GM21717 (cell line): ENCODE measurements at regions not wholly inside any gene's neighbourhood (a gene's known extent, or its start where the extent isn't known, plus 50 kb on each side); places are given as distances from the start of the nearest gene placed in this dataset.
"Not testable (repeated sequence)": the region's sequence is repeated elsewhere in the genome, so short reads cannot be mapped to it uniquely, and the experiment has no call there.

Source experiments
- ATAC-seq: cut with Tn5 transposase; IDR thresholded peaks from one replicate; pipeline ENCODE4 v1.9.1; 2021; ENCODE audit warnings: mild to moderate bottlenecking, moderate library complexity; ENCODE audit not compliant: unreplicated experiment

DNA sequence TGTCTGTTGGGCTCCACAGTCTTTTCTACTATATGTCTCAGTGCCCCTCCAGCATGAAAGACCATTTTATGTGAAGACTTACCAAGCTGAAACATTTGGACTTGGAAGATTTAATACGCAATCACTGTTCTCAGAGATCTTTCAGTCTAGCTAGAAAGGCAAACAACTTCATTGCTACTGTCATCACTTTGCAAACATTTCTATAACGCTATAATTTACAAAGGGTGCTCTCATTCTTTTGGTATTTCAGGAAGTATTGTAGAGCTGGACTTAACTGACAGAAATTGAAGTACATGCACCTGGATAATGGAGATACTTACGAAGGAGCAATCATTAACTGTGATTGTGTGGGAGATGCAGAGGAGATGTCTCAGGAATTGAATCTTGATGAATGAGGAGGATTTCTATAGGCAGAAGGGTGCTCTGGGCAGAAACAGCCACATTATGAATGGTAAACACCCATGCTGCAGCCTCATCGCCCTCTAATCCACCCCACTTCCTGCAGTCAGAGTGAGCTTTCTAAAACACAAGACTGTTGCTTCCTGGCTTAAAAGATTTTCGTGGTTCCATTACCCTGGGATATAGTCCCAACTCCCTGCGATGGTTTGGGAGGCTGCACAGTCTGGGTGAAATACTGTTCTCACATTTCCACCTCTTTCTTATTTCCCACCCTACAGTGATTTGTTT is 75.1 kb upstream of the GNG12 start:
- no peak for ATAC-seq

- ATAC-seq, result not testable (repeated sequence)
Observed at GRCh38 chr1:67907467-67907866, 74.2 kb upstream of the GNG12 start.

DNA sequence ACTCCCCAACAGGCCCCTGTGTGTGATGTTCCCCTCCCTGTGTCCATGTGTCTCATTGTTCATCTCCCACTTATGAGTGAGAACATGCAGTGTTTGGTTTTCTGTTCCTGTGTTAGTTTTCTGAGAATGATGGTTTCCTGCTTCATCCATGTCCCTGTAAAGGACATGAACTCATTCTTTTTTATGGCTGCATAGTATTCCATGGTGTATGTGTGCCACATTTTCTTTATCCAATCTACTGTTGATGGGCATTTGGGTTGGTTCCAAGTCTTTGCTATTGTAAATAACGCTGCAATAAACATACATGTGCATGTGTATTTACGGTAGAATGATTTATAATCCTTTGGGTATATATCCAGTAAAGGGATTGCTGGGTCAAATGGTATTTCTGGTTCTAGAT is 72.7 kb upstream of the GNG12 start:
- not testable (repeated sequence) for ATAC-seq

GRCh38 chr1:67902546-67903223 is 69.4 kb upstream of the GNG12 start:
- not testable (repeated sequence) for ATAC-seq

- ATAC-seq, result no peak
Observed at GRCh38 chr1:67898033-67898726, 64.9 kb upstream of the GNG12 start.

DNA sequence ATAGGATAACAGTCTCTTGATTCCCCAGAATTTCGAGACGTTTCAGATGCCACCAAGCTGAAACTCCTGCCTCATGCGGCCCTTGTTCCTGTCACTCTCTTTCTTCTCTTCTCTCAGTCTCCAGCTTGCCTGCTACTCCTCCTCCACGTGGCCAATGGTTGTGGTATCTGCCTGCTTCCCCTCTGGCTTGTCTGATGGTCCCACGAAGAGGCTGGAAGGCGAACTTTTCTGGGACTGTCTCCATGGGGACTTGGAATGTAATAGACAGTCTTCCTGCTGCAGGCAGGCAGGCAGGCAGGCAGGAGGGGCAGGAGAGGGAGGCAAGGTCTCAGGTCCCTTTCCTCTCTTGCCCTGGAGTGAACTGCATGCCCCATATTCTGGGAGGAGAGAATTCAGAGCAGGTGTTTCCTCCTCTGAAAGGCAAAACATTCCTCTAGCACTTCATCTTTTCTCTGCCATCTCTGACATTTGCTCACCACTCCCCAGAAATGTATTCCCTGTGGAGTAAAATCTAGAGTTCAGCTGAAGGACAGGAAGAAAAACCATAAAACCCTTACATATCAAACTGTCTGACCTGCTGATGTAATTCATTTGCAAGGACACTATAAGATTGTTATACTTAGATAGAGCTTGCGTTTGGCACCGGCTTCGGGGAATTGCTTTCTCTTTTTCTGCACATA is 64.1 kb upstream of the GNG12 start:
- ATAC-seq, result no peak

- no peak for ATAC-seq
Observed at GRCh38 chr1:67896826-67897225, 63.6 kb upstream of the GNG12 start.

DNA sequence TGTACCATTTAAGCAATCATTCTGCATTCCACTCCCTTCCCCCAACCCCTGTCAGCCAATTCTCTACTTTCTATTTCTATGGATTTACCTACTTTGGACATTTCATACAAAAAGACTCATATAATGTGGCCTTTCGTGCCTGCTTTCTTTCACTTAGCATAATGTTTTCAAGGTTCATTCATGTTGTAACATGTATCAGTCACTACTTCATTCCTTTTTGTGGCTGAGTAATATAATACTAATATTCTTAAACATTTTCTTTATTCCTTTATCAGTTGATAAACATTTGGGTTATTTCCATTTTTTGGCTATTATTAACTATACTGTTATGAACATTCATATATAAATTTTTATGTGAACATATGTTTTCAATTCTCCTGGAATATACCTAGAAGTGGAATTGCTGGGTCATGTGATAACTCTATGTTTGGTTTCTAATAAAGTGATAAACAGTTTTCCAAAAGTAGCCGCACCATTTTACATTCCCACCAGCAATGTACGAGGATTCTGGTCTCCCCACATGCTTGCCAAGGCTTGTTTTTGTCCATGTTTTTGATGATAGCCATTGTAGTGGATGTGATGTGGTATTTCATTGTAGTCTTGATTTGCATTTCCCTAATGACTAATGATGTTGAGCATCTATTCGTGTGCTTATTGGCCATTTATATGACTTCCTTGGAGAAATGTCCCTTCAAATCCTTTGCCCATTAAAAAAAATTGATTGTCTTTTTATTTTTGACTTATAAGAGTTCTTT is 61.9 kb upstream of the GNG12 start:
- ATAC-seq, result no peak

GRCh38 chr1:67893126-67893495 is 59.8 kb upstream of the GNG12 start:
- no peak for ATAC-seq

GRCh38 chr1:67892476-67893125 is 59.3 kb upstream of the GNG12 start:
- ATAC-seq, result no peak

DNA sequence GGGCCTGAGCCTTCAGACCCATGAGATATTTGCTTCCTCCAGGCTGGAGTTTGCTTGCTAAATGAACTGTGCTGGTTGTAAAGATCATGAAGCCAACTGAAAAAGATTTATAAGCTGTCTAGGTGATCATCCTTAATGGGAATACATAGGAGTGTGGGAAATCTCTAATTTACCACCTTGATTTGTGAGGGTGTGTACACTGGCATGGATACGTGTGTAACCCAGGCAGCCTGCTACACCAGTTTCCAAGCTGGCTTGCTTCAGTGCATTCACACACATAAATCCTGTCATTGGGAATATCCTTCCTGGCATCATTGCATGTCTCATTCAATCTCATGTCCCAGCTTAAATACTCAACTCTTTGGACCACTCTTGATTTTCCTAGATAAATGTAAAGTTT is 57.6 kb upstream of the GNG12 start:
- no peak for ATAC-seq

DNA sequence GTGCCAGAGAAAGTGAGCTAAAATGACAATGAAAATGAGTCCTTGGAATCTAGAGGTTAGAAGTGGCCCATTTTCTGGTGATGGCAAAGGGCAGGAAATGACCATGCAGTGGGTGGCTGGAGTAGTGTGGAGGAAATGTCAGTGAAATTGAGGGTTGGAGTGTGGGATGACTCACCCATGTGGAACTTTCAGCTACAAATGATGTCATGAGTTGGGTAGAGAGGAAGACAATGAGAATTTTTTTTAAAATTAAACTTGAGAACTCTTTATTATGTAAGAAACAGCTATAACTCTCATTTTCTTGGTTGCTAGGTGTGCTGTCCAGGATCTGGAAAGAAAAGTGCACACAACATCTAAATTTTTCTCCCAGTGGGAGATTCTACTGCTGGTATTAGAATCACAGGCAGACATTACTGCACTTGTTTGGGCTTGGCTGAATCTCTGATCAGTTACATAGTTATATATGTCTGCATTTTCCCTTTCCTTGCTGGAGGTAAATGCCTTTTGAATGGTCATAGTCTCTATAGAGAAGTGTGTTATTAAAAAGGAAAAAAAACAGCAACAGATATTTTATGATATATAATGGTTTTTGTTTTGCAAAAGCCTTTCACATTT is 56.8 kb upstream of the GNG12 start:
- ATAC-seq, result peak; percentile 72

DNA sequence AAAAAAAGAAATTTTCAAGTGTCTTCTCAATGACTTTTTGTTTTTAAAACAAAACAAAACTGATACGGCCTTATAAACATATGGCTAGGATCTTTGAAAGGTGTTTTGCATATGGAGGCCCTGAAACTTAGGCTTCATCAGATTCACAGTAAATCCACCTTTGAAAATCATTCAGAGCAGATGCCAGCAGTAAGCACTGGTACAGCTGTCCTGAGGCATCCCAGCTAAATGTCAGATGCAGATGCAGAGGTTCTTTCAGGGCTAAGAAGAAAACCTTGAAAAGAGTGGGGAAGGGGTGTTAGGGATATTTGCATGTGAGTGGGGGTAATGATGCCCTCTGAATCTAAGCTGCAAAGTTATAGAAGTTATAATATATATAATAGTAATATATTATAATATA is 56.2 kb upstream of the GNG12 start:
- no peak for ATAC-seq

GRCh38 chr1:67888216-67889106 is 55.2 kb upstream of the GNG12 start:
- no peak for ATAC-seq

DNA sequence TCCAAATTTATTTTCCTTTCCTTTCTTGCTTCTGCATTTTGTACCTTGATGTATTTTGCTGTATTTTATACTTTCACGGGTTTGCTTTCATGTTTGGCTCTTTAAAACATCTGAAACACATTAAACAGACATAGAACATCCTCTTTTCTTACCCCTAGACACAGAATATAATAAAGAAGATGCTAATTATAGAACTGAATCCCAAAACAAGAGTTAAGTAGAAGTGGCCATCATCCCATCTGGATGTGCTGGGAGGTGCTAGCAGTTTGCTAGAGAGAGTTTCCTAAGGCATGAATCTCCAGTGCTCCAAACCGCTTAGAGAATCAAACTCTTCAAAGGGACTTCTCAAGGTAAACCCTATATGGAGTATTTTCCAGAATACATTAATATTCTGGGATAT is 53.9 kb upstream of the GNG12 start:
- ATAC-seq, result no peak

DNA sequence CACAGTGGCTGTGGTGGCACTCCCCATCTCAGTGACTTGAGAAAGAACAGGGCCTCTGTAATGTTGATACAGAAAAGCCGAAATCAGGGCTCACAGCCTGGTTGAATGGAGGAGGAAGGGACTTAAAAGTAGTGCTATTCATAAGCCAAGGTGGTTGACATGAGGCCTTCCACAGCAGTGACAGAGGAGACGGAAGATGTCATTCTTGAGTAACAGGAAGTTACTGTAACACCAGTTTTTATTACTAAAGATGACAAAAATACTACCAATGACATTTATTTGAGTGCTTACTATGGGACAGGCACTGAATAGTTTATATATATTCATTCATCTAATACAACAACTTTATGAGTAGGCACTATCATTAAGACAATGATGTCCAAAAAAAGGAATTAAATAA is 52.8 kb upstream of the GNG12 start:
- ATAC-seq, result no peak

DNA sequence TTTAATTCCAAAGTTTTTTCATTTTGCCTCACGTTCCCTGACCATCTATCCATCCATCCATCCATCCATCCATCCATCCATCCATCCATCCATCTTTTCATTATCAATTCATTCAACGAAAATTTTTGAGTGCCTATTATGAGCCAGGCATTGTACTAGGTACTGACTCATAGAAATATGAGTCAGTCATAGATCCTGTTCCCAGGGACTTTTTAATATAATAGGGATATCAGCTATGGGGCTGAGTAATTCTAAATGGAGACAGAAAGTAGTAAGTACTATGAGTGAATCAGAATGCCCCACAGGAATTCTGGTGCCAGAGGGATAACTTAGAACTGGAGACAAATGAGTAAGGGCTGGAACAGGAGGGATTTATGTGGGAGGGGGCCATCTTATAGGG is 49.8 kb upstream of the GNG12 start:
- ATAC-seq, result no peak
